Astrocyte (in vitro differentiated cells and primary cell): ENCODE measurements at regions not wholly inside any gene's neighbourhood (a gene's known extent, or its start where the extent isn't known, plus 50 kb on each side); places are given as distances from the start of the nearest gene placed in this dataset.

ENCODE experiments used
- DNase-seq: peaks from one replicate; pipeline ENCODE4 v3.0.0-alpha.2; 2010; ENCODE audit warnings: low read depth
- FAIRE-seq: peaks from 2 replicates; lab custom pipeline; 2011; peaks lifted over from hg19 to GRCh38; lab: Jason Lieb, UNC
- H2AFZ ChIP-seq: 2 replicates; pipeline ENCODE4 v1.6.0; 2012; ENCODE audit warnings: low read depth, low read length, inconsistent platforms
- H3K27ac ChIP-seq: 2 replicates; pipeline ENCODE4 v1.5.1; 2011; ENCODE audit warnings: low read depth, low read length, inconsistent platforms
- H3K27me3 ChIP-seq: 2 replicates; pipeline ENCODE4 v1.6.0; 2011; ENCODE audit warnings: low read length, inconsistent platforms; ENCODE audit not compliant: insufficient read depth
- H3K36me3 ChIP-seq: 2 replicates; pipeline ENCODE4 v1.5.1; 2011; ENCODE audit warnings: low read length, inconsistent platforms; ENCODE audit not compliant: insufficient read depth
- H3K4me1 ChIP-seq: 2 replicates; pipeline ENCODE4 v1.5.1; 2011; ENCODE audit warnings: low read length, inconsistent platforms; ENCODE audit not compliant: insufficient read depth
- H3K4me2 ChIP-seq: 2 replicates; pipeline ENCODE4 v1.6.0; 2012; ENCODE audit warnings: low read length, inconsistent platforms
- H3K4me3 ChIP-seq: 2 replicates; pipeline ENCODE4 v1.5.1; 2011; ENCODE audit warnings: low read depth, mild to moderate bottlenecking, low read length, inconsistent platforms; ENCODE audit not compliant: insufficient read depth
- H3K79me2 ChIP-seq: 2 replicates; pipeline ENCODE4 v1.6.0; 2012; ENCODE audit warnings: mild to moderate bottlenecking, low read length, inconsistent platforms; ENCODE audit not compliant: insufficient read depth
- H3K9ac ChIP-seq: 2 replicates; pipeline ENCODE4 v1.6.0; 2012; ENCODE audit warnings: mild to moderate bottlenecking, low read length, inconsistent platforms
- H3K9me3 ChIP-seq: 2 replicates; pipeline ENCODE4 v1.5.1; 2012; ENCODE audit warnings: low read depth, mild to moderate bottlenecking, low read length, inconsistent platforms; ENCODE audit not compliant: insufficient read depth
- H4K20me1 ChIP-seq: 2 replicates; pipeline ENCODE4 v1.6.0; 2012; ENCODE audit warnings: low read length, inconsistent platforms; ENCODE audit not compliant: insufficient read depth
- H3K27ac Mint-ChIP-seq: one replicate; pipeline ENCODE4 v1.8.0; 2021; ENCODE audit warnings: mild to moderate bottlenecking, mixed read lengths; ENCODE audit not compliant: unreplicated experiment
- H3K27me3 Mint-ChIP-seq: one replicate; pipeline ENCODE4 v1.8.0; 2021; ENCODE audit warnings: low read depth, mixed read lengths; ENCODE audit not compliant: unreplicated experiment
- H3K36me3 Mint-ChIP-seq: one replicate; pipeline ENCODE4 v1.8.0; 2021; ENCODE audit warnings: low read depth, mixed read lengths; ENCODE audit not compliant: unreplicated experiment
- H3K4me1 Mint-ChIP-seq: one replicate; pipeline ENCODE4 v1.8.0; 2021; ENCODE audit warnings: low read depth, mixed read lengths; ENCODE audit not compliant: unreplicated experiment
- H3K4me3 Mint-ChIP-seq: one replicate; pipeline ENCODE4 v1.8.0; 2021; ENCODE audit warnings: mild to moderate bottlenecking, moderate library complexity, mixed read lengths; ENCODE audit not compliant: unreplicated experiment
- H3K9me3 Mint-ChIP-seq: one replicate; pipeline ENCODE4 v1.8.0; 2021; ENCODE audit warnings: mild to moderate bottlenecking, mixed read lengths; ENCODE audit not compliant: unreplicated experiment
- EZH2 ChIP-seq: IDR thresholded peaks from 2 replicates; pipeline ENCODE4 v1.6.1; 2012; ENCODE audit warnings: mild to moderate bottlenecking, low read length, inconsistent platforms; ENCODE audit not compliant: insufficient read depth
- TF ChIP-seq, protein P1 (sequence below): IDR thresholded peaks from 2 replicates; pipeline ENCODE4 v1.5.1; 2011; ENCODE audit warnings: low read depth, mild to moderate bottlenecking, inconsistent platforms, low read length, moderate library complexity; ENCODE audit not compliant: insufficient read depth

DNA sequence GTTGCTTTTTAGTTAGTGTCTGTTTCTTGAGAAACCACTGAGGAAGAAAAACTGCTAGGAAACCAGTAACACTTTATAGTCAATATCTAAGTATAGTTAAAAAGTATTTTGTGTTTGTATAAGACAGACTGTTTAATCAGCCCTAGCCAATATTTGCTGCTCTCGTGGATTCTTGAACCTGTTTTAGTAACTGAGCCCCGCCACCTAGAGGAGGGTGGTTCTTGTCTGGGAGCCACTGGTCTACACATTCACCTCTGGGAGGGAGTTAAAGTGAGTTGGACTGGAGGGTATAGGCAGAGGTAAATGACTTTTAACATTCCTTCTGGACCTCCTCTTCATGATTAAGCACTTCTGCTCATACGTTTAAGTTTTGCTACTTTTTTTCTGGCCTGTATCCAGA lies 117.2 kb downstream of the SPATA31D1 start:
- Mint-ChIP-seq H3K4me3 (no peak overlapping the region), H3K4me1 (no peaks in the 10 kb centered on the region), H3K36me3 (no peaks in the 10 kb centered on the region), H3K27ac (no peak overlapping the region), H3K9me3 (peaks cover 7% of the 10 kb centered on the region), H3K27me3 (no peaks in the 10 kb centered on the region)
- DNase-seq: no peak
- Histone ChIP-seq H3K27me3 (no peaks in the 10 kb centered on the region), H3K79me2 (no peaks in the 10 kb centered on the region), H3K4me2 (no peak overlapping the region), H2AFZ (no peak overlapping the region), H3K4me1 (no peaks in the 10 kb centered on the region), H3K27ac (no peak overlapping the region), H3K9me3 (peaks cover 3% of the 10 kb centered on the region), H3K4me3 (no peak overlapping the region), H3K36me3 (no peaks in the 10 kb centered on the region), H4K20me1 (no peaks in the 10 kb centered on the region), H3K9ac (no peak overlapping the region)
- TF ChIP-seq EZH2: no peak
- TF ChIP-seq, protein P1, sequence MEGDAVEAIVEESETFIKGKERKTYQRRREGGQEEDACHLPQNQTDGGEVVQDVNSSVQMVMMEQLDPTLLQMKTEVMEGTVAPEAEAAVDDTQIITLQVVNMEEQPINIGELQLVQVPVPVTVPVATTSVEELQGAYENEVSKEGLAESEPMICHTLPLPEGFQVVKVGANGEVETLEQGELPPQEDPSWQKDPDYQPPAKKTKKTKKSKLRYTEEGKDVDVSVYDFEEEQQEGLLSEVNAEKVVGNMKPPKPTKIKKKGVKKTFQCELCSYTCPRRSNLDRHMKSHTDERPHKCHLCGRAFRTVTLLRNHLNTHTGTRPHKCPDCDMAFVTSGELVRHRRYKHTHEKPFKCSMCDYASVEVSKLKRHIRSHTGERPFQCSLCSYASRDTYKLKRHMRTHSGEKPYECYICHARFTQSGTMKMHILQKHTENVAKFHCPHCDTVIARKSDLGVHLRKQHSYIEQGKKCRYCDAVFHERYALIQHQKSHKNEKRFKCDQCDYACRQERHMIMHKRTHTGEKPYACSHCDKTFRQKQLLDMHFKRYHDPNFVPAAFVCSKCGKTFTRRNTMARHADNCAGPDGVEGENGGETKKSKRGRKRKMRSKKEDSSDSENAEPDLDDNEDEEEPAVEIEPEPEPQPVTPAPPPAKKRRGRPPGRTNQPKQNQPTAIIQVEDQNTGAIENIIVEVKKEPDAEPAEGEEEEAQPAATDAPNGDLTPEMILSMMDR: no peak
- FAIRE-seq: no peak

DNA sequence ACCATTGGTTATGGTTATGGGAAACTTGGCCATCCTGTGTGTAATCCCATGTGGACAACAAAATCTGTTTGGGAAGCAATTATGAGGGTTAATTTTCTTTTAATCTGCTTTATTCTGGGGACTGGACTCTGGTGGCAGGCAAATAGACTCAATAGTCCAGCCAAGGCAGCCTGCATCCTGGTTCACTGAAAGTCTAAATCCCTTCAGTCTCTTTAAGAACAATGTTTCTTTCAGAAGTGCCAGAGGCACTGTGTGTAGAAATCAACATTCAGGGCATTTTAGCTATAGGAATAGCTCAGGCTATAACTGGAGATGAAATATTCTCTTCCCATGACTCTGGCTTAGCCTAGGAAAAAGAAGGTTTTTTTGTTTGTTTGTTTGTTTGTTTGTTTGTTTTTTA lies 118.0 kb downstream of the SPATA31D1 start:
- FAIRE-seq: no peak

DNA sequence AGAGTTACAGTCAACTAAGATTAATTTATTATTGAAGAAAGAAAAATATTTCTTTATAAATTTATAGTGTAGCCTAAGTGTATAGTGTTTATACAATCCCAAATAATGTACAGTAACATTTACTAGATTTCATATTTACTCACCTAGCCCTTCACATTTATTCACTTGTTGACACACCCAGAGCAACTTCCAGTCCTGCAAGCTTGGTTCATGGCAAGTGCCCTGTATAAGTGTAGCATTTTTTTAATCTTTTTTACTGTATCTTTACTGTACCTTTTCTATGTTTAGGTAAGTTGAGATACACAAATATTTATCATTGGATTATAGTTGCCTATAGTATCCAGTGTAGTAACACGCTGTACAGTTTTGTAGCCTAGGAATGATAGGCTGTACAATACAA lies 119.9 kb downstream of the SPATA31D1 start:
- no peaks in the 10 kb centered on the region for H3K4me1 ChIP-seq
- no peak overlapping the region for H3K4me3 ChIP-seq
- H3K27me3 ChIP-seq: no peaks in the 10 kb centered on the region
- H3K9me3 ChIP-seq: no peaks in the 10 kb centered on the region
- no peaks in the 10 kb centered on the region for H3K9me3 Mint-ChIP-seq
- DNase-seq (no peak), FAIRE-seq (no peak)
- no peaks in the 10 kb centered on the region for H3K79me2 ChIP-seq
- H3K4me3 Mint-ChIP-seq: no peak overlapping the region
- H3K36me3 ChIP-seq: no peaks in the 10 kb centered on the region
- no peaks in the 10 kb centered on the region for H3K27me3 Mint-ChIP-seq
- H3K9ac ChIP-seq: no peak overlapping the region
- no peak overlapping the region for H3K4me2 ChIP-seq
- TF ChIP-seq, protein P1: no peak
- no peak for TF ChIP-seq EZH2
- no peaks in the 10 kb centered on the region for H3K4me1 Mint-ChIP-seq
- no peak overlapping the region for H3K27ac ChIP-seq
- H3K27ac Mint-ChIP-seq: no peak overlapping the region
- H2AFZ ChIP-seq: no peak overlapping the region
- no peaks in the 10 kb centered on the region for H4K20me1 ChIP-seq
- H3K36me3 Mint-ChIP-seq: no peaks in the 10 kb centered on the region

More for the DNA sequence above, 118.0 kb downstream of the SPATA31D1 start:
- Mint-ChIP-seq H3K4me1 (no peaks in the 10 kb centered on the region), H3K27me3 (no peaks in the 10 kb centered on the region), H3K4me3 (no peak overlapping the region), H3K36me3 (no peaks in the 10 kb centered on the region), H3K9me3 (peaks cover 4% of the 10 kb centered on the region), H3K27ac (no peak overlapping the region)
- DNase-seq: no peak
- Histone ChIP-seq H3K27me3 (no peaks in the 10 kb centered on the region), H4K20me1 (no peaks in the 10 kb centered on the region), H3K4me2 (no peak overlapping the region), H3K9ac (no peak overlapping the region), H2AFZ (no peak overlapping the region), H3K4me1 (no peaks in the 10 kb centered on the region), H3K4me3 (no peak overlapping the region), H3K27ac (no peak overlapping the region), H3K9me3 (peaks cover 1% of the 10 kb centered on the region), H3K36me3 (no peaks in the 10 kb centered on the region), H3K79me2 (no peaks in the 10 kb centered on the region)
- TF ChIP-seq EZH2: no peak
- TF ChIP-seq, protein P1: no peak
